Upper lobe of left lung (tissue), 6 donors: ENCODE measurements at regions not wholly inside any gene's neighbourhood (a gene's known extent, or its start where the extent isn't known, plus 50 kb on each side); places are given as distances from the start of the nearest gene placed in this dataset.

Experiments
- ATAC-seq, 2 donors: fragments of 200-7000 bp; cut with Tn5 transposase; one replicate each; pipeline ENCODE4 v1.9.1; 2022; ENCODE audit warnings: mild to moderate bottlenecking in 2 of 2, moderate library complexity in 2 of 2; ENCODE audit not compliant: low FRiP score in 2 of 2
- DNase-seq, 2 donors: peaks; one replicate each; pipeline ENCODE4 v3.0.0-alpha.2; 2019 to 2020
- H3K27ac ChIP-seq, 4 donors: fragments of 200-600 bp; sonication (generic); one replicate each; pipeline ENCODE4 v1.5.1; 2016 to 2019
- H3K27me3 ChIP-seq, 4 donors: fragments of 200-600 bp; sonication (generic); one replicate each; pipeline ENCODE4 v1.5.1; 2017 to 2019
- H3K36me3 ChIP-seq, 4 donors: fragments of 200-600 bp; sonication (generic); one replicate each; pipeline ENCODE4 v1.5.1; 2016 to 2019
- H3K4me1 ChIP-seq, 4 donors: fragments of 200-600 bp; sonication (generic); one replicate each; pipeline ENCODE4 v1.5.1; 2018 to 2019
- H3K4me3 ChIP-seq, 4 donors: fragments of 200-600 bp; sonication (generic); one replicate each; pipeline ENCODE4 v1.5.1; 2017 to 2019; ENCODE audit warnings: mild to moderate bottlenecking in 2 of 4, moderate library complexity in 1 of 4
- H3K9me3 ChIP-seq, 4 donors: fragments of 200-600 bp; sonication (generic); one replicate each; pipeline ENCODE4 v1.5.1; 2018 to 2019
- EP300 ChIP-seq, 4 donors: sonication (generic); formaldehyde crosslinking; IDR thresholded peaks; one replicate each; pipeline ENCODE4 v1.5.1; 2017; ENCODE audit warnings: antibody characterized with exemption in 4 of 4, control low read depth in 2 of 4
- POLR2A ChIP-seq, 4 donors: fragments of 450-650 bp; IDR thresholded peaks; one replicate each; pipeline ENCODE4 v1.5.1; 2016 to 2017; ENCODE audit warnings: antibody characterized with exemption in 4 of 4, mild to moderate bottlenecking in 2 of 4
- POLR2AphosphoS5 ChIP-seq, 2 donors: sonication (generic); formaldehyde crosslinking; IDR thresholded peaks; one replicate each; pipeline ENCODE4 v1.5.1; 2017; ENCODE audit warnings: antibody characterized with exemption in 2 of 2
- WGBS, 2 donors: methylation state at CpG; one replicate each; pipeline ENCODE4 v1.1.5; 2017 to 2018; 5-methylcytosine and 5-hydroxymethylcytosine counted together
- TF ChIP-seq, protein P1 (sequence below), 6 experiments: fragments of 450-650 bp in 4 of 6; fragments of 200-600 bp in 2 of 6; sonication (generic) in 2 of 6; IDR thresholded peaks; one replicate each; pipeline ENCODE4 v1.5.1; 2016 to 2019; ENCODE audit warnings: antibody characterized with exemption in 6 of 6
- donor health status: DM: no; HTN: no; CAD: no; lungs with moderate emphysema.
- donor health status: DM: no; HTN: yes; CAD: no; lungs with severe emphysema.

DNA sequence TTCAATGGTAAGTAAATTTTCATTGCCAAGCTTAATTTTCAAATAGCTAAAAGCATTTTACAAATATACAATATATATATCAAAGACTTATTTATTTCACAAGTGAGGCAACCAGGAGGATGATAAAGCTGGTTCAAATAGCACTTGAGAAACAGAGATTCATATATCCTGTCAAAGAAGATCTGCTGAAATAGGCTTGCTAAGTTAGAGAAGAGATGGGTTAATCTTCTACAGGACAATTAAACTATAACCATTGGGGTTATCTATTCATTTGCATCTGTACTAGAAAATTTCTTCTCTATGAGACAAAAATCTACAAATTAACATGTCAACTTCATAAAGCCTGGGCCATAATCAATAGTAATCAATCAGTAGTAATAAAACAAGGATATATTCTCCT, 637.7 kb upstream of the UBE2E2 start:
- Histone ChIP-seq H3K4me3 (no peak overlapping the region), H3K4me1 (no peaks in the 10 kb centered on the region), H3K27me3 (no peaks in the 10 kb centered on the region), H3K36me3 (no peaks in the 10 kb centered on the region), H3K27ac (no peak overlapping the region), H3K9me3 (no peaks in the 10 kb centered on the region)
- no peak for TF ChIP-seq EP300 (IDR thresholded peaks at IDR 0.05)
- TF ChIP-seq POLR2AphosphoS5 (IDR thresholded peaks at IDR 0.05) = no peak
- TF ChIP-seq POLR2A (IDR thresholded peaks at IDR 0.05) = no peak
- TF ChIP-seq, protein P1, sequence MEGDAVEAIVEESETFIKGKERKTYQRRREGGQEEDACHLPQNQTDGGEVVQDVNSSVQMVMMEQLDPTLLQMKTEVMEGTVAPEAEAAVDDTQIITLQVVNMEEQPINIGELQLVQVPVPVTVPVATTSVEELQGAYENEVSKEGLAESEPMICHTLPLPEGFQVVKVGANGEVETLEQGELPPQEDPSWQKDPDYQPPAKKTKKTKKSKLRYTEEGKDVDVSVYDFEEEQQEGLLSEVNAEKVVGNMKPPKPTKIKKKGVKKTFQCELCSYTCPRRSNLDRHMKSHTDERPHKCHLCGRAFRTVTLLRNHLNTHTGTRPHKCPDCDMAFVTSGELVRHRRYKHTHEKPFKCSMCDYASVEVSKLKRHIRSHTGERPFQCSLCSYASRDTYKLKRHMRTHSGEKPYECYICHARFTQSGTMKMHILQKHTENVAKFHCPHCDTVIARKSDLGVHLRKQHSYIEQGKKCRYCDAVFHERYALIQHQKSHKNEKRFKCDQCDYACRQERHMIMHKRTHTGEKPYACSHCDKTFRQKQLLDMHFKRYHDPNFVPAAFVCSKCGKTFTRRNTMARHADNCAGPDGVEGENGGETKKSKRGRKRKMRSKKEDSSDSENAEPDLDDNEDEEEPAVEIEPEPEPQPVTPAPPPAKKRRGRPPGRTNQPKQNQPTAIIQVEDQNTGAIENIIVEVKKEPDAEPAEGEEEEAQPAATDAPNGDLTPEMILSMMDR (IDR thresholded peaks at IDR 0.05) = no peak
- DNase-seq (no peak), ATAC-seq (no peak)

DNA sequence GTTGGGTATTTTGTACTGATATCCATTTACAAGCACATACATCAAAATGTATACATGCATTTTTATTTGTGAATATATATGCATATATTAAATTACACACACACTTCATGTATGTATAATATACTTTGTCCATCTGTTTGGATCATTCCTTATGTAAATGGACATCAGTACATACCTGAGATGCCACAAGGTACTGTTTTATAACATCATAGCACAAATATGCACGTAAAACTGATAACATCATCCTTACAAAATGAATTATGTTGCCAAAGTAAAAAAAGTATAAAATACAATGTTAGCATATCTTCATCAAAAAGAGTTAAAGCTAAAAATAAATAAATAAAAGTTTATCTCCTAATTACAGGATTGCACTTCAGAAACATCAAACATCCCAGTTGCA, 634.8 kb upstream of the UBE2E2 start:
- TF ChIP-seq, protein P1 (IDR thresholded peaks at IDR 0.05) = no peak
- no peak for TF ChIP-seq POLR2AphosphoS5 (IDR thresholded peaks at IDR 0.05)
- TF ChIP-seq EP300 (IDR thresholded peaks at IDR 0.05) = no peak
- TF ChIP-seq POLR2A (IDR thresholded peaks at IDR 0.05) = no peak
- DNase-seq = no peak
- Histone ChIP-seq H3K36me3 (no peaks in the 10 kb centered on the region), H3K4me3 (no peak overlapping the region), H3K27ac (no peak overlapping the region), H3K9me3 (no peaks in the 10 kb centered on the region), H3K27me3 (no peaks in the 10 kb centered on the region), H3K4me1 (no peaks in the 10 kb centered on the region)
- WGBS, 2 donors = 86 to 87% methylated on average over 1 of the region's 1 CpG
- no peak for ATAC-seq

DNA sequence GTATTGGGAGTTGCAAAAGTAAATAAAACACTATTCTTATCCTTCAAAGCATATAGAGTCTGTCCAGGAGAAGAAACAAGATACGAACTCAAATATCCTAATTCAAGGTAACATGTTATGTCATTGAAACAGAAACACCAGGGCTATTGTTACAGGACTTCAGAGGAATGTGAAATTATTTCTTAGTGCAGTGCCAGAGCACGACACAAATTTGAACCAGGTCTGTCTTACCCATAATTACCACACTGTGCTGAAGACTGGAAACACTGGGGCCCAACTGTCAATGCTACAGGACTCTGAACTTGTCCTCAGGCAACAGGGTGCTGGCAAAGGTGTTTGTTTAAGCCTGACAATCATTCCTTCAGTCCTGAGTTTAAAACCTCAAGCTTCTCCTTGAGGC, 633.6 kb upstream of the UBE2E2 start:
- WGBS, 2 donors = 79 to 81% methylated on average over 2 of the region's 2 CpGs
- Histone ChIP-seq H3K27ac (no peak overlapping the region), H3K36me3 (no peaks in the 10 kb centered on the region), H3K4me3 (no peak overlapping the region), H3K27me3 (no peaks in the 10 kb centered on the region), H3K4me1 (no peaks in the 10 kb centered on the region), H3K9me3 (no peaks in the 10 kb centered on the region)
- ATAC-seq (no peak), DNase-seq (no peak)
- TF ChIP-seq POLR2AphosphoS5 (IDR thresholded peaks at IDR 0.05) = no peak
- no peak for TF ChIP-seq EP300 (IDR thresholded peaks at IDR 0.05)
- TF ChIP-seq, protein P1 (IDR thresholded peaks at IDR 0.05) = no peak
- no peak for TF ChIP-seq POLR2A (IDR thresholded peaks at IDR 0.05)

DNA sequence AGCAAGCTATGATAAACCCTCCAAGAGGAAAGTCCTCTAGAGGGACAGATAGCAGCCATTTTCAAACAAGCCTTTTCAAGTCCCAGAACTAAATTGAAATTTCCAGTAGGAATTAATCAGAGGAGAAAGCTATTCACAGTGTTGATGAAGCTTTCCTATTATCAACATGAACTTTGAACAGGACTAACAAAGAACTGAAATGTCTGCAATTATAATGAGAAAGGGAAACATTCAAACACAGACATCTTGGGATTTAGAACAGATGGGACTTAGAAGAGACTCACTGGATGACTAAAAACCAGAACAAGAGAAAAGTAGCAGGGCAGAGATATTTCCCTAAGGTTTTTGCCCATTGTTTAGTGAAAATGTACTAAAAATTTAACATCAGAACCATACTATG, 622.1 kb upstream of the UBE2E2 start:
- no peak overlapping the region for H3K27ac ChIP-seq
- DNase-seq = no peak
- H3K4me3 ChIP-seq = no peak overlapping the region
- no peak for ATAC-seq
- H3K36me3 ChIP-seq = no peaks in the 10 kb centered on the region
- H3K4me1 ChIP-seq = no peaks in the 10 kb centered on the region
- H3K9me3 ChIP-seq = no peaks in the 10 kb centered on the region
- no peaks in the 10 kb centered on the region for H3K27me3 ChIP-seq
- TF ChIP-seq EP300 (IDR thresholded peaks at IDR 0.05) (no peak), POLR2AphosphoS5 (IDR thresholded peaks at IDR 0.05) (no peak), POLR2A (IDR thresholded peaks at IDR 0.05) (no peak)
- TF ChIP-seq, protein P1 (IDR thresholded peaks at IDR 0.05) = no peak

DNA sequence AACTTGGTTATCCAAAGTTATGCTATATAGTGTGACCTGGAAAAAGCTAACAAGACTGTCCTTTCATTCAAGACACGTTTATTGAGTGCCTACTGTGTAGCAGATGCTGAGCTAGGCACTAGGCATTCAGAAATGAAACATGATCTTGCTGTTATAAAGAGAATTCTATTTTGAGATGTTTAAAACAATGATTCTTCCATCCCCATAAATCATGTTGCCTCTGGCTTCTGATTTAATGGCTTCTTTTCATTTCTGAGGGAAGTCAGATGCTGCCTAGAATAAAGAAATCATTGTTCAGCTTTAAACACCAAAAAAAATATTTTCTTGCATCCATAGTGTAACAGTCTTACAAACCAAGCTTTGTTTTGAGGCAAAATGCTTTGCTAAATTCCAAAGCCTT, 620.9 kb upstream of the UBE2E2 start:
- 50 to 56% methylated on average over 1 of the region's 1 CpG for WGBS, 2 donors
- no peak for ATAC-seq

More for the DNA sequence above, 620.9 kb upstream of the UBE2E2 start:
- DNase-seq = no peak
- Histone ChIP-seq H3K27ac (no peak overlapping the region), H3K4me1 (no peaks in the 10 kb centered on the region), H3K27me3 (no peaks in the 10 kb centered on the region), H3K4me3 (no peak overlapping the region), H3K9me3 (no peaks in the 10 kb centered on the region), H3K36me3 (no peaks in the 10 kb centered on the region)
- TF ChIP-seq EP300 (IDR thresholded peaks at IDR 0.05) (no peak), POLR2A (IDR thresholded peaks at IDR 0.05) (no peak), POLR2AphosphoS5 (IDR thresholded peaks at IDR 0.05) (no peak)
- TF ChIP-seq, protein P1 (IDR thresholded peaks at IDR 0.05) = no peak
